ENCODE measurements at regions not wholly inside any gene's neighbourhood (a gene's known extent, or its start where the extent isn't known, plus 50 kb on each side); places are given as distances from the start of the nearest gene placed in this dataset.

GRCh38 chr15:81534124-81534523 lies 160.1 kb upstream of the TMC3 start:
- Mint-ChIP-seq H3K9me3 (no peaks in the 10 kb centered on the region), H3K27me3 (ENCODE audit: low read depth) (no peaks in the 10 kb centered on the region), H3K36me3 (ENCODE audit: low read depth) (no peaks in the 10 kb centered on the region), H3K4me3 (no peak overlapping the region), H3K27ac (ENCODE audit: unreplicated experiment) (no peak overlapping the region), H3K4me1 (peaks cover 35% of the 10 kb centered on the region)
- TF ChIP-seq CTCF (conservative IDR thresholded peaks at IDR 0.05): no peak
- DNase-seq (ENCODE audit: low read depth, low spot score): no peak

- no peak for DNase-seq (ENCODE audit: low read depth, low spot score)
- peaks cover 2% of the 10 kb centered on the region for H3K9me3 Mint-ChIP-seq
- H3K27me3 Mint-ChIP-seq (ENCODE audit: low read depth): no peaks in the 10 kb centered on the region
- TF ChIP-seq CTCF (conservative IDR thresholded peaks at IDR 0.05): no peak
- peaks cover 35% of the 10 kb centered on the region for H3K4me1 Mint-ChIP-seq
- H3K36me3 Mint-ChIP-seq (ENCODE audit: low read depth): no peaks in the 10 kb centered on the region
- no peak overlapping the region for H3K4me3 Mint-ChIP-seq
- H3K27ac Mint-ChIP-seq (ENCODE audit: unreplicated experiment): no peak overlapping the region
Observed at GRCh38 chr15:81532001-81532400, 158.0 kb upstream of the TMC3 start.

GRCh38 chr15:81531109-81531592 lies 157.1 kb upstream of the TMC3 start:
- Mint-ChIP-seq H3K4me1 (peaks cover 35% of the 10 kb centered on the region), H3K27me3 (ENCODE audit: low read depth) (no peaks in the 10 kb centered on the region), H3K27ac (ENCODE audit: unreplicated experiment) (no peak overlapping the region), H3K9me3 (peaks cover 2% of the 10 kb centered on the region), H3K4me3 (peak overlapping the region; percentile 20), H3K36me3 (ENCODE audit: low read depth) (no peaks in the 10 kb centered on the region)
- TF ChIP-seq CTCF (conservative IDR thresholded peaks at IDR 0.05): no peak
- DNase-seq (ENCODE audit: low read depth, low spot score): peak; percentile 26

- Mint-ChIP-seq H3K27ac (ENCODE audit: unreplicated experiment) (no peak overlapping the region), H3K27me3 (ENCODE audit: low read depth) (no peaks in the 10 kb centered on the region), H3K4me3 (no peak overlapping the region), H3K36me3 (ENCODE audit: low read depth) (no peaks in the 10 kb centered on the region), H3K4me1 (peaks cover 35% of the 10 kb centered on the region), H3K9me3 (peaks cover 2% of the 10 kb centered on the region)
- no peak for DNase-seq (ENCODE audit: low read depth, low spot score)
- TF ChIP-seq CTCF (conservative IDR thresholded peaks at IDR 0.05): no peak
Observed at GRCh38 chr15:81530271-81530691, 156.3 kb upstream of the TMC3 start.

- peaks cover 7% of the 10 kb centered on the region for H3K9me3 Mint-ChIP-seq
- no peak for TF ChIP-seq CTCF (conservative IDR thresholded peaks at IDR 0.05)
- no peak for DNase-seq (ENCODE audit: low read depth, low spot score)
- H3K36me3 Mint-ChIP-seq (ENCODE audit: low read depth): no peaks in the 10 kb centered on the region
- H3K4me1 Mint-ChIP-seq: peaks cover 35% of the 10 kb centered on the region
- H3K4me3 Mint-ChIP-seq: no peak overlapping the region
- no peaks in the 10 kb centered on the region for H3K27me3 Mint-ChIP-seq (ENCODE audit: low read depth)
- H3K27ac Mint-ChIP-seq (ENCODE audit: unreplicated experiment): no peak overlapping the region
Observed at GRCh38 chr15:81529481-81529880, 155.5 kb upstream of the TMC3 start.

GRCh38 chr15:81526029-81526428 lies 152.0 kb upstream of the TMC3 start:
- Mint-ChIP-seq H3K27me3 (ENCODE audit: low read depth) (no peaks in the 10 kb centered on the region), H3K36me3 (ENCODE audit: low read depth) (no peaks in the 10 kb centered on the region), H3K4me3 (no peak overlapping the region), H3K9me3 (peaks cover 11% of the 10 kb centered on the region), H3K4me1 (peaks cover 19% of the 10 kb centered on the region), H3K27ac (ENCODE audit: unreplicated experiment) (no peak overlapping the region)
- DNase-seq (ENCODE audit: low read depth, low spot score): no peak
- no peak for TF ChIP-seq CTCF (conservative IDR thresholded peaks at IDR 0.05)

Data from neural crest cell (in vitro differentiated cells).